Mucosa of rectum (tissue), 2 donors: ENCODE measurements at regions not wholly inside any gene's neighbourhood (a gene's known extent, or its start where the extent isn't known, plus 50 kb on each side); places are given as distances from the start of the nearest gene placed in this dataset.

Experiments used
- H3K27ac ChIP-seq, 2 donors: one replicate each; pipeline ENCODE4 v1.7.0; 2013; ENCODE audit warnings: inconsistent platforms in 2 of 2, low read depth in 2 of 2, low read length in 2 of 2
- H3K27me3 ChIP-seq, 2 donors: one replicate each; pipeline ENCODE4 v1.7.0; 2013; ENCODE audit warnings: low read length in 2 of 2; ENCODE audit not compliant: control insufficient read depth in 2 of 2, insufficient read depth in 2 of 2
- H3K36me3 ChIP-seq, 2 donors: one replicate each; pipeline ENCODE4 v1.7.0; 2013; ENCODE audit warnings: low read length in 2 of 2; ENCODE audit not compliant: control insufficient read depth in 2 of 2, insufficient read depth in 2 of 2
- H3K4me1 ChIP-seq, 2 donors: one replicate each; pipeline ENCODE4 v1.7.0; 2013; ENCODE audit warnings: low read length in 2 of 2, mild to moderate bottlenecking in 1 of 2; ENCODE audit not compliant: control insufficient read depth in 2 of 2, insufficient read depth in 2 of 2
- H3K4me3 ChIP-seq, 2 donors: one replicate each; pipeline ENCODE4 v1.7.0; 2013; ENCODE audit warnings: low read length in 2 of 2
- H3K9ac ChIP-seq, 2 donors: one replicate each; pipeline ENCODE4 v1.7.0; 2013; ENCODE audit warnings: low read length in 2 of 2, low read depth in 1 of 2, mild to moderate bottlenecking in 1 of 2
- H3K9me3 ChIP-seq, 2 donors: one replicate each; pipeline ENCODE4 v1.7.0; 2013; ENCODE audit warnings: low read length in 2 of 2; ENCODE audit not compliant: control insufficient read depth in 2 of 2
- donor health status: healthy.
- donor health status: Normal muscosa, but diverticular disease.

- no peaks in the 10 kb centered on the region for H3K4me1 ChIP-seq
- H3K9ac ChIP-seq, result no peak overlapping the region
- H3K27ac ChIP-seq, result no peak overlapping the region
- no peaks in the 10 kb centered on the region for H3K9me3 ChIP-seq
- no peak overlapping the region for H3K4me3 ChIP-seq
- H3K27me3 ChIP-seq, result no peaks in the 10 kb centered on the region
- no peaks in the 10 kb centered on the region for H3K36me3 ChIP-seq
These were observed 698.9 kb downstream of the GALR1 start for GRCh38 chr18:77948567-77948966.

GRCh38 chr18:77949355-77949973 lies 699.8 kb downstream of the GALR1 start:
- no peaks in the 10 kb centered on the region for H3K36me3 ChIP-seq
- H3K4me3 ChIP-seq, result no peak overlapping the region
- H3K4me1 ChIP-seq, result no peaks in the 10 kb centered on the region
- H3K27me3 ChIP-seq, result no peaks in the 10 kb centered on the region
- no peaks in the 10 kb centered on the region for H3K9me3 ChIP-seq
- no peak overlapping the region for H3K9ac ChIP-seq
- H3K27ac ChIP-seq, result no peak overlapping the region

- H3K27ac ChIP-seq, result no peak overlapping the region
- no peak overlapping the region for H3K9ac ChIP-seq
- H3K27me3 ChIP-seq, result no peaks in the 10 kb centered on the region
- no peaks in the 10 kb centered on the region for H3K36me3 ChIP-seq
- H3K4me1 ChIP-seq, result no peaks in the 10 kb centered on the region
- no peaks in the 10 kb centered on the region for H3K9me3 ChIP-seq
- H3K4me3 ChIP-seq, result no peak overlapping the region
These were observed 709.6 kb downstream of the GALR1 start for GRCh38 chr18:77959248-77959647.

- Histone ChIP-seq H3K9ac (no peak overlapping the region), H3K9me3 (no peaks in the 10 kb centered on the region), H3K27me3 (no peaks in the 10 kb centered on the region), H3K4me3 (no peak overlapping the region), H3K27ac (no peak overlapping the region), H3K4me1 (no peaks in the 10 kb centered on the region), H3K36me3 (no peaks in the 10 kb centered on the region)
These were observed 711.3 kb downstream of the GALR1 start for GRCh38 chr18:77960791-77961410.

- Histone ChIP-seq H3K9ac (no peak overlapping the region), H3K27ac (no peak overlapping the region), H3K27me3 (no peaks in the 10 kb centered on the region), H3K4me1 (no peaks in the 10 kb centered on the region), H3K9me3 (peaks cover 0 to 6% of the 10 kb centered on the region in 2 donors), H3K36me3 (no peaks in the 10 kb centered on the region), H3K4me3 (no peak overlapping the region)
These were observed 717.4 kb downstream of the GALR1 start for GRCh38 chr18:77967071-77967470.

GRCh38 chr18:77967791-77968190 lies 718.1 kb downstream of the GALR1 start:
- no peaks in the 10 kb centered on the region for H3K27me3 ChIP-seq
- H3K27ac ChIP-seq, result no peak overlapping the region
- no peak overlapping the region for H3K4me3 ChIP-seq
- no peaks in the 10 kb centered on the region for H3K4me1 ChIP-seq
- H3K9me3 ChIP-seq, result peaks cover 0 to 6% of the 10 kb centered on the region in 2 donors
- H3K36me3 ChIP-seq, result no peaks in the 10 kb centered on the region
- H3K9ac ChIP-seq, result no peak overlapping the region

GRCh38 chr18:77969972-77970371 lies 720.3 kb downstream of the GALR1 start:
- Histone ChIP-seq H3K4me3 (no peak overlapping the region), H3K4me1 (no peaks in the 10 kb centered on the region), H3K9me3 (peaks cover 0 to 6% of the 10 kb centered on the region in 2 donors), H3K27ac (no peak overlapping the region), H3K9ac (no peak overlapping the region), H3K27me3 (no peaks in the 10 kb centered on the region), H3K36me3 (no peaks in the 10 kb centered on the region)

- peaks cover 0 to 6% of the 10 kb centered on the region in 2 donors for H3K9me3 ChIP-seq
- no peak overlapping the region for H3K9ac ChIP-seq
- no peaks in the 10 kb centered on the region for H3K27me3 ChIP-seq
- no peaks in the 10 kb centered on the region for H3K4me1 ChIP-seq
- H3K27ac ChIP-seq, result no peak overlapping the region
- no peaks in the 10 kb centered on the region for H3K36me3 ChIP-seq
- H3K4me3 ChIP-seq, result no peak overlapping the region
These were observed 721.2 kb downstream of the GALR1 start for GRCh38 chr18:77970814-77971213.

GRCh38 chr18:77973745-77974144 lies 724.1 kb downstream of the GALR1 start:
- Histone ChIP-seq H3K9ac (no peak overlapping the region), H3K4me1 (no peaks in the 10 kb centered on the region), H3K9me3 (peaks cover 0 to 5% of the 10 kb centered on the region in 2 donors), H3K27me3 (no peaks in the 10 kb centered on the region), H3K27ac (no peak overlapping the region), H3K4me3 (no peak overlapping the region), H3K36me3 (no peaks in the 10 kb centered on the region)

GRCh38 chr18:77974329-77974728 lies 724.7 kb downstream of the GALR1 start:
- H3K27me3 ChIP-seq, result no peaks in the 10 kb centered on the region
- no peaks in the 10 kb centered on the region for H3K4me1 ChIP-seq
- no peak overlapping the region for H3K27ac ChIP-seq
- no peaks in the 10 kb centered on the region for H3K36me3 ChIP-seq
- peaks cover 0 to 5% of the 10 kb centered on the region in 2 donors for H3K9me3 ChIP-seq
- H3K4me3 ChIP-seq, result no peak overlapping the region
- no peak overlapping the region for H3K9ac ChIP-seq
